Muscle layer of duodenum (tissue), 2 donors: ENCODE measurements at regions not wholly inside any gene's neighbourhood (a gene's known extent, or its start where the extent isn't known, plus 50 kb on each side); places are given as distances from the start of the nearest gene placed in this dataset.

ENCODE experiments used
- H3K27ac ChIP-seq: one replicate; pipeline ENCODE4 v1.7.0; 2013; ENCODE audit warnings: mild to moderate bottlenecking, low read length
- H3K27me3 ChIP-seq: one replicate; pipeline ENCODE4 v1.7.0; 2013; ENCODE audit warnings: low read depth, mild to moderate bottlenecking, control low read depth, low read length
- H3K36me3 ChIP-seq, 2 donors: one replicate each; pipeline ENCODE4 v1.7.0; 2013; ENCODE audit warnings: low read length in 2 of 2, control low read depth in 1 of 2, mild to moderate bottlenecking in 1 of 2; ENCODE audit not compliant: insufficient read depth in 2 of 2, control insufficient read depth in 1 of 2
- H3K4me1 ChIP-seq, 2 donors: one replicate each; pipeline ENCODE4 v1.7.0; 2013; ENCODE audit warnings: low read length in 2 of 2, mild to moderate bottlenecking in 2 of 2, control low read depth in 1 of 2, moderate library complexity in 1 of 2; ENCODE audit not compliant: insufficient read depth in 2 of 2, control insufficient read depth in 1 of 2
- H3K4me3 ChIP-seq, 2 donors: one replicate each; pipeline ENCODE4 v1.7.0; 2013; ENCODE audit warnings: low read length in 2 of 2, low read depth in 1 of 2, mild to moderate bottlenecking in 1 of 2
- H3K9me3 ChIP-seq, 2 donors: one replicate each; pipeline ENCODE4 v1.7.0; 2013; ENCODE audit warnings: low read length in 2 of 2, control low read depth in 1 of 2, mild to moderate bottlenecking in 1 of 2; ENCODE audit not compliant: control insufficient read depth in 1 of 2
- donor health status: healthy.

DNA sequence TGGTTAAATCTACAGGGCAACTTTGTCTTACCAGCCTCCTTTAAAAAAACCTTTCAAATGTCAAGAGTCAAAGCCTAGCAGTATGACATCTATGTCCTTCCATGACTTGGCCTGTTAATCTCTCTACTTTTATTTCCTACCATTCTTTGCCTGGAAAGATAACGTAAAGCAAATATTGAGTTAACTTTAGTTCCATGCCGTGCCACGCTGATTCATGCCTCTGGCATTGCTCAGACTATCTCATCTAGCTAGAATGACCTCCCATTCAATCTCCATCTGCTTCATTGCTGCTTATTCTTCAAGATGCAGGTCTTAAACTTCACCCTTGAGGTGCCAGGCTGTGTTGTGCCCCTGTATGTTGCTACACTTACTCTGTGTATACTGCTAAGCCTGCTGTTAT lies 729.8 kb downstream of the EFNA5 start:
- Histone ChIP-seq H3K27ac (no peak overlapping the region), H3K4me3 (no peak overlapping the region), H3K9me3 (peaks cover 0 to 3% of the 10 kb centered on the region in 2 donors), H3K36me3 (no peaks in the 10 kb centered on the region), H3K27me3 (no peaks in the 10 kb centered on the region), H3K4me1 (no peaks in the 10 kb centered on the region)

DNA sequence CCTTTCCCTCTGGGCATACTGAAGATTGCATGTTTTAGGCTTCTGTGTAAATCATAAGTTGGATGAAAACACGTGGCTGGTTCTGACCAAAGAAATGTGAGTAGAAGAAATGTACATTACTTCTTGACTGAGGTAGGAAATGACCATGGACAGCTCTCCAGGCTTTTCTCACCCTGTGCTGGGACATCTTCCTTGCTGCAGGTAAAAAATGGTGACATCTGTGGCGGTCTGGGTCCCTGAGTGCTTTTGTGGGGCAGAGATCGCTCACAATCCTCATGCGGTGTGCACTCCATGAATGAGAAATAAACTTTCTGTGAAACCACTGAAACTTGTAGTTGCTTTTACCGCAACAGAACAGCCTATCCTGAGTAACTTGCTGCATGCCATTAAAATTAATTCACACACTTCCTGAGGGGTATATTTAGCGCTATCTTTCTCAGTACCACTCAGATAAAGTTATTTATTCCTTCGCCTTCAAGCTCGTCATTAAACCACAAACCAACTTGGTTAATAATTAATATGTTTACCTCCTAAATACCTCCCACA lies 730.4 kb downstream of the EFNA5 start:
- Histone ChIP-seq H3K4me3 (no peak overlapping the region), H3K36me3 (no peaks in the 10 kb centered on the region), H3K4me1 (no peaks in the 10 kb centered on the region), H3K9me3 (peaks cover 0 to 3% of the 10 kb centered on the region in 2 donors), H3K27me3 (no peaks in the 10 kb centered on the region), H3K27ac (no peak overlapping the region)

- H3K4me3 ChIP-seq, result no peak overlapping the region
- H3K27me3 ChIP-seq, result no peaks in the 10 kb centered on the region
- no peaks in the 10 kb centered on the region for H3K36me3 ChIP-seq
- H3K4me1 ChIP-seq, result no peaks in the 10 kb centered on the region
- no peak overlapping the region for H3K27ac ChIP-seq
- peaks cover 0 to 4% of the 10 kb centered on the region in 2 donors for H3K9me3 ChIP-seq
Measured at GRCh38 chr5:106923409-106923808, 747.3 kb downstream of the EFNA5 start.

DNA sequence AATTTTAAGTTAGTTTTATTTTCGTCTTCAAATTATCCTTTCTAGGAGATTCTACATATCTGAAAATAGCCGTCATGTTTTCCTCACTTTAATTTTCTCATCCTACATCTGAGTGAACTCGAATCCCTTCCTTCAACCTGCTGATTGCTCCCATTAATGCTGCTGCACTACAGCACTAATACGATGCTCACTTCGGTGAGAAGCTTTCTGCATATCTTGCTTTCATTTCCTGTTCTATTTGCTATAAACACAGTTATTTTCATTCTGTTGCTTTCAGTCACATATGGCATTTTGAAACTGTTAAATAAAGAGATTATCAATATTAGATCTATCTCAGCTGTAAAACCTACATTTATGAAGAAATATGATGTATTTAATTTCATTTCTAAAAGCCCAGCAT lies 749.2 kb downstream of the EFNA5 start:
- no peaks in the 10 kb centered on the region for H3K4me1 ChIP-seq
- H3K9me3 ChIP-seq, result no peaks in the 10 kb centered on the region
- no peaks in the 10 kb centered on the region for H3K36me3 ChIP-seq
- H3K27me3 ChIP-seq, result no peaks in the 10 kb centered on the region
- no peak overlapping the region for H3K27ac ChIP-seq
- H3K4me3 ChIP-seq, result no peak overlapping the region

- Histone ChIP-seq H3K9me3 (no peaks in the 10 kb centered on the region), H3K4me3 (no peak overlapping the region), H3K27ac (no peak overlapping the region), H3K36me3 (no peaks in the 10 kb centered on the region), H3K27me3 (no peaks in the 10 kb centered on the region), H3K4me1 (no peaks in the 10 kb centered on the region)
Measured at GRCh38 chr5:106910486-106910885, 760.3 kb downstream of the EFNA5 start.

- Histone ChIP-seq H3K36me3 (no peaks in the 10 kb centered on the region), H3K4me1 (no peaks in the 10 kb centered on the region), H3K27ac (no peak overlapping the region), H3K27me3 (no peaks in the 10 kb centered on the region), H3K9me3 (no peaks in the 10 kb centered on the region), H3K4me3 (no peak overlapping the region)
Measured at GRCh38 chr5:106909716-106910115, 761.0 kb downstream of the EFNA5 start.

DNA sequence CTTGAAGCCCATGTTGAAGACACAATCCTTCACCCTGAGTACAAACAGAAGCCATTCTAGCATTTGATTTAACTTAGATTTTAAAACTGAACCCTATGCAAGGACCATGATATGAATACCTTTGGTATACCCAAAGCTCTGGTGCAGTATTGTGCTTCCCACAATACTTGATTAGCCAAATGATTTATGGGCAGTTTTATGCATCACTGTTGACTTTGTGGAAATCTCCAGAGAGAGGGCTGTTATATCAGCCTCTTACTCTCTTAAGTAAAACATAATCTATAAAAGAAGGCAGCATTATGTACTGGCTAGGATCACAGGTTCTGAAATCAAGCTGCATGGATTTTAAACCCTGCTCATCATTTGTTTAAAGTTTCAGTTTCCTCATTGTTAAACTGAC lies 762.8 kb downstream of the EFNA5 start:
- no peaks in the 10 kb centered on the region for H3K27me3 ChIP-seq
- H3K27ac ChIP-seq, result no peak overlapping the region
- H3K36me3 ChIP-seq, result no peaks in the 10 kb centered on the region
- H3K4me1 ChIP-seq, result no peaks in the 10 kb centered on the region
- no peaks in the 10 kb centered on the region for H3K9me3 ChIP-seq
- no peak overlapping the region for H3K4me3 ChIP-seq

DNA sequence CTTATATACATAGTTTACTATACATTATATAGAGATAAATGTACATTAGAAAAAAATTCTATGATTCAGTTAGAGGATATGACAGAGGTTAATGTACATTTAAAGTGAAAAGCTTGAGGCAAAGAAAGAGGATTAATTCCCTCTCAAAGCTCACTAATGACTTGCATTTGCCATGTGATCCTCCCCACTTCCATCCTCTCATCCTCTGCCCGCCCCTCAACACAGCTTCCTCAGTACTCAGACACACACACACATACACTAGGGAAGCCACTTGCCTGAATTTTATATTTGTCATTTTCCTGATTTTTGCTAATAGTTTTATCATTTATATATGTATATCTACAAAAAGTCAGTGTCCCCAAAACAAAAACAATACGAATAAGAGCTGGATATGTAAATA lies 764.5 kb downstream of the EFNA5 start:
- Histone ChIP-seq H3K27me3 (no peaks in the 10 kb centered on the region), H3K36me3 (no peaks in the 10 kb centered on the region), H3K27ac (no peak overlapping the region), H3K4me3 (no peak overlapping the region), H3K9me3 (no peaks in the 10 kb centered on the region), H3K4me1 (no peaks in the 10 kb centered on the region)

- Histone ChIP-seq H3K9me3 (no peaks in the 10 kb centered on the region), H3K36me3 (no peaks in the 10 kb centered on the region), H3K27me3 (no peaks in the 10 kb centered on the region)
Measured at GRCh38 chr5:106894964-106895363, 775.8 kb downstream of the EFNA5 start.

DNA sequence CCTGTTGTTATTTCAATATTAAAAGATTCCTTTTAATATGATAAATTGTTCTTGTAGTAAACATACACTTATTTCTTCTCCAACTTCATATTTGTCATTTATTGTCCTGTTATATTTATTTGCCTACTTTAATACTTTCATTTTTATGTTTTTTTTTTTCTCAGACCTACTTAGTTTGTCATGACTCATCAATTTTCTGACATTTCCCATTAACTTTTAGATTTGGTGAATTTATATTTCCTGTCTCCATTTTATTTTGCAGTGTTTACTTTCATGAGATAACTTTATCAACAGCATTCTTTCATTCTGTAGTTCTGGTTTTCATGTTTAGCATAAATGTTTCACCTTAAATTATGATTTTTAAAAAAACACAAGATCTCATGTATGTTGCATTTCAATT lies 788.7 kb downstream of the EFNA5 start:
- H3K4me1 ChIP-seq, result no peaks in the 10 kb centered on the region
- no peaks in the 10 kb centered on the region for H3K36me3 ChIP-seq
- H3K27me3 ChIP-seq, result no peaks in the 10 kb centered on the region
- H3K27ac ChIP-seq, result no peak overlapping the region
- no peak overlapping the region for H3K4me3 ChIP-seq
- H3K9me3 ChIP-seq, result no peaks in the 10 kb centered on the region

More at GRCh38 chr5:106894964-106895363, 775.8 kb downstream of the EFNA5 start:
- Histone ChIP-seq H3K4me1 (no peaks in the 10 kb centered on the region), H3K27ac (no peak overlapping the region), H3K4me3 (no peak overlapping the region)

- no peaks in the 10 kb centered on the region for H3K36me3 ChIP-seq
Measured at GRCh38 chr5:106880656-106881055, 790.1 kb downstream of the EFNA5 start.

DNA sequence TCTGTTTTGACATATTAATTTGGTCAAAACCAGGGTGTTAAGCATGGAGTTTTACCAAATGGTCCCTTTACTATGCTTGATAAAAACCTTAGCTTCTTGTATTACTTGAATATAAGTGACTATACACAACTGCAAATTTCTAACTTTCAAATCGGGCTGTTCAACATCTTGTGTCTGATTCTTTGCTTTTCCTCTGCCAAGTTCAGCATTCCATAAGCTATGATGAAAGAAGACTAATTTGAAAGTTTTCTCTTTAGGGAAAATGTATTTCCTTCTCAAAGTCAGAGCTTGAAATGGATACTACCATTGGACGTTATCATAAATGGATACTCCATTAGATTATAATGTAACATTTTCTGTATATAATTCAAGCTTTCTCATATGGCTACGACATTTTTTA lies 792.9 kb downstream of the EFNA5 start:
- no peak overlapping the region for H3K4me3 ChIP-seq
- no peaks in the 10 kb centered on the region for H3K9me3 ChIP-seq
- H3K27ac ChIP-seq, result no peak overlapping the region
- H3K4me1 ChIP-seq, result no peaks in the 10 kb centered on the region
- H3K27me3 ChIP-seq, result no peaks in the 10 kb centered on the region
- no peaks in the 10 kb centered on the region for H3K36me3 ChIP-seq

More at GRCh38 chr5:106880656-106881055, 790.1 kb downstream of the EFNA5 start:
- Histone ChIP-seq H3K27me3 (no peaks in the 10 kb centered on the region), H3K4me1 (no peaks in the 10 kb centered on the region), H3K9me3 (no peaks in the 10 kb centered on the region), H3K4me3 (no peak overlapping the region), H3K27ac (no peak overlapping the region)
